ENCODE measurements at regions not wholly inside any gene's neighbourhood (a gene's known extent, or its start where the extent isn't known, plus 50 kb on each side); places are given as distances from the start of the nearest gene placed in this dataset.

DNA sequence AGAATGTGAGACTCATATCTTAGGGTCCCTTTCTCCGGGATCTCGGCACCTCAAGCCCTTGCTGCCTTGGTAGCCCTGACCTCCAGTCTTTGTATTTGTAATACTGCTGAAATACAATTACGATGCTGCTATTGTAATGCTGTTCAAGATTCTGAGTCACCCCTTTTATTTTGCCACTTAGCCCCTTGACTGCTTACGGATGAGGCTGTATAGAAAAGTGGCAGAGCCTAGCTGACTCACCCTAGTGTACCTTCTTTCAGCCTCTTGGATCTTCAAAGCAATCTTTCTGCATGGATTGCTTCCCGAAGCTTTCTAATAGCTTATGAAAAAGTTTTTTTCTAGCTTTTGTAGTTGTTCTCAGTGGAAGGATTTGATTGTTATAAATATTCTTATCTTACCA is 187.9 kb downstream of the KCNJ2 start:
- H3K4ac ChIP-seq (ENCODE audit: low read depth, low read length): no peak overlapping the region
- H4K20me1 ChIP-seq (ENCODE audit: insufficient read depth, low read length): no peaks in the 10 kb centered on the region
- H3K27me3 ChIP-seq (ENCODE audit: control insufficient read depth, insufficient read depth, low read length): no peaks in the 10 kb centered on the region; the same call in 1 of the 2 replicates
- dilution Hi-C loops (cut with HindIII; ENCODE audit: low sequenced_read_pairs, unreplicated experiment): no loop called here
- ChIA-PET POLR2A (ENCODE audit: unreplicated experiment) (no interaction called here), CTCF (no interaction called here)
- no peak overlapping the region for H2AFZ ChIP-seq (replicated peaks; ENCODE audit: low read length, poor library complexity)
- DNase-seq: no peak
- no TSS peak for BruUV-seq (replicated peaks)
- no peak overlapping the region for H4K91ac ChIP-seq (ENCODE audit: insufficient read depth, low read depth, low read length)
- no peak overlapping the region for H2AK5ac ChIP-seq (ENCODE audit: low read depth, low read length)
- H3K9me3 ChIP-seq (ENCODE audit: control insufficient read depth, insufficient read depth, low read length): no peaks in the 10 kb centered on the region
- H3K4me3 ChIP-seq (ENCODE audit: insufficient read depth, low read depth, low read length): no peak overlapping the region
- no peak overlapping the region for H2BK15ac ChIP-seq (ENCODE audit: low read depth, low read length)
- no peak overlapping the region for H2BK120ac ChIP-seq (ENCODE audit: low read depth, low read length)
- no peak overlapping the region for H2AK9ac ChIP-seq (replicated peaks; ENCODE audit: low read depth, low read length, poor library complexity)
- H3K23ac ChIP-seq (ENCODE audit: low read depth, low read length): no peak overlapping the region
- H3K18ac ChIP-seq (ENCODE audit: low read depth, low read length): no peak overlapping the region
- H3K14ac ChIP-seq (replicated peaks; ENCODE audit: low read depth, low read length): no peak overlapping the region
- no peak overlapping the region for H3K4me2 ChIP-seq (ENCODE audit: low read depth, low read length)
- no peak overlapping the region for H3K56ac ChIP-seq (ENCODE audit: extremely low read depth, insufficient read depth, low read length)
- H3K36me3 ChIP-seq (ENCODE audit: control insufficient read depth, insufficient read depth, low read length): no peaks in the 10 kb centered on the region
- no peak overlapping the region for H4K5ac ChIP-seq (ENCODE audit: low read depth, low read length)
- no peak overlapping the region for H3K27ac ChIP-seq (ENCODE audit: insufficient read depth, low read length)
- H3K9ac ChIP-seq (ENCODE audit: low read depth, low read length): no peak overlapping the region
- no peak overlapping the region for H4K8ac ChIP-seq (ENCODE audit: low read depth in 2 of 2, low read length in 2 of 2)
- no peaks in the 10 kb centered on the region for H3K9me1 ChIP-seq (ENCODE audit: insufficient read depth, low read length)
- in situ Hi-C loops (cut with MboI; ENCODE audit: low sequenced_read_pairs): no loop called here
- no peak for ATAC-seq (ENCODE audit: low read depth)
- H2BK5ac ChIP-seq (ENCODE audit: low read depth, low read length, poor library complexity, severe bottlenecking): no peak overlapping the region
- intact Hi-C loops (cut with micrococcal nuclease): no loop called here
- H3K4me1 ChIP-seq (ENCODE audit: control insufficient read depth, insufficient read depth, low read length): no peaks in the 10 kb centered on the region
- TF ChIP-seq POLR2A (IDR thresholded peaks at IDR 0.05; ENCODE audit: low read depth, low read length) (no peak), FOS (IDR thresholded peaks at IDR 0.05; ENCODE audit: low read depth, low read length) (no peak), NFE2L2 (IDR thresholded peaks at IDR 0.05; ENCODE audit: low read depth, low read length) (no peak), CHD1 (IDR thresholded peaks at IDR 0.05; ENCODE audit: low read depth, low read length) (no peak), MAZ (IDR thresholded peaks at IDR 0.05; ENCODE audit: borderline replicate concordance, low read depth, low read length) (no peak)
- TF ChIP-seq, protein P1, sequence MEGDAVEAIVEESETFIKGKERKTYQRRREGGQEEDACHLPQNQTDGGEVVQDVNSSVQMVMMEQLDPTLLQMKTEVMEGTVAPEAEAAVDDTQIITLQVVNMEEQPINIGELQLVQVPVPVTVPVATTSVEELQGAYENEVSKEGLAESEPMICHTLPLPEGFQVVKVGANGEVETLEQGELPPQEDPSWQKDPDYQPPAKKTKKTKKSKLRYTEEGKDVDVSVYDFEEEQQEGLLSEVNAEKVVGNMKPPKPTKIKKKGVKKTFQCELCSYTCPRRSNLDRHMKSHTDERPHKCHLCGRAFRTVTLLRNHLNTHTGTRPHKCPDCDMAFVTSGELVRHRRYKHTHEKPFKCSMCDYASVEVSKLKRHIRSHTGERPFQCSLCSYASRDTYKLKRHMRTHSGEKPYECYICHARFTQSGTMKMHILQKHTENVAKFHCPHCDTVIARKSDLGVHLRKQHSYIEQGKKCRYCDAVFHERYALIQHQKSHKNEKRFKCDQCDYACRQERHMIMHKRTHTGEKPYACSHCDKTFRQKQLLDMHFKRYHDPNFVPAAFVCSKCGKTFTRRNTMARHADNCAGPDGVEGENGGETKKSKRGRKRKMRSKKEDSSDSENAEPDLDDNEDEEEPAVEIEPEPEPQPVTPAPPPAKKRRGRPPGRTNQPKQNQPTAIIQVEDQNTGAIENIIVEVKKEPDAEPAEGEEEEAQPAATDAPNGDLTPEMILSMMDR (conservative IDR thresholded peaks at IDR 0.05; ENCODE audit: low read depth, low read length): no peak
- no CpG with 5 or more reads among the region's 5 CpGs for WGBS, 2 experiments (ENCODE audit: extremely low coverage in 2 of 2, insufficient read length in 1 of 2)
- no peak overlapping the region for H2BK20ac ChIP-seq (ENCODE audit: low read depth, low read length)
- no peaks in the 10 kb centered on the region for H3K79me1 ChIP-seq (ENCODE audit: low read depth in 1 of 2, low read length in 2 of 2)

Data from IMR-90 (cell line).